ENCODE measurements at regions not wholly inside any gene's neighbourhood (a gene's known extent, or its start where the extent isn't known, plus 50 kb on each side); places are given as distances from the start of the nearest gene placed in this dataset.

DNA sequence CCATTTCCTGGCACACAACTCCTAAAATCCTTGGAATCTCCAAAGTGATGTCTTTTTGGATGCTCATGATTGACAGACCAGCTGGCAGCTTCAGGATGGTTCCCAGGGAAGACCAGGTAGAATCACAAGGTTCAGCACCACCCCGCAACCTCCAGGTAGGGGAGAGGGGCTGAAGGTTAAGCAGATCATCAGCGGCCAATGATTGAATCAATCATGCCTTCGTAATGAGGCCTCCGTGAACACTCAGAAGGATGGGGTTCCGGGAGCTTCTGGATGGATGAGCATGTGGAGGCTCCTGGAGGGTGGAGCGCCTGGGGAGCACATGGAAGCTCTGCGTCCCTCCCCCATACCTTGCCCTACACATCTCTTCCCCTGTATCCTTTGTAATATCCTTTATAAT, 185.9 kb downstream of the SEC14L1 start:
- peaks cover 8 to 63% (median 47%) of the 10 kb centered on the region in 9 donors for H3K4me1 ChIP-seq
- no peaks in the 10 kb centered on the region for H3K27me3 ChIP-seq
- intact Hi-C loops (cut with DNase I): loop anchor here in 2 of 10 donors (10.0 kb wide), 2 partner anchors 98 to 108 kb away; no protein-coding TSS in a partner anchor

DNA sequence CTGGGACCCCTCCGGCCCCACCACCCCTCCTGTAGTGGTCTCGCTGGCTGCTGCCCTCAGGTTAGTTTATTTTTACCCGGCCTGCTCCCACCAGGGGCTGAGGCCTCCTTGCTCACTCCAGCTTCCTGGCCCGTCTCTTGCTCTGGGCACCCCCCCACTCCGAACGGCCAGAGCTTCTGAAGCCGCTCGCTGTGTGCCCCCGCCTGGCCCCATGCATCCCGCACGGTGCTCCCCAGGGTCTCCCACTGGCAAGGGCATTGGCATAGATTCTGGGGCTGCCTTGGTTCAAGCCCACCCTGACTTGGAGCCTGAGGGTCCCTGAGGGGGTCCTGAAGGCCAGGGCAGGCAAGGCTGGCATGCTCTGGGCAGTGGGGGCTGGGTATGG, 186.4 kb downstream of the SEC14L1 start:
- Histone ChIP-seq H3K4me1 (peaks cover 8 to 63% (median 47%) of the 10 kb centered on the region in 9 donors), H3K9me3 (no peaks in the 10 kb centered on the region), H3K36me3 (no peaks in the 10 kb centered on the region), H3K4me3 (no peak overlapping the region), H3K27ac (no peak overlapping the region), H3K27me3 (no peaks in the 10 kb centered on the region)
- TF ChIP-seq, protein P1, sequence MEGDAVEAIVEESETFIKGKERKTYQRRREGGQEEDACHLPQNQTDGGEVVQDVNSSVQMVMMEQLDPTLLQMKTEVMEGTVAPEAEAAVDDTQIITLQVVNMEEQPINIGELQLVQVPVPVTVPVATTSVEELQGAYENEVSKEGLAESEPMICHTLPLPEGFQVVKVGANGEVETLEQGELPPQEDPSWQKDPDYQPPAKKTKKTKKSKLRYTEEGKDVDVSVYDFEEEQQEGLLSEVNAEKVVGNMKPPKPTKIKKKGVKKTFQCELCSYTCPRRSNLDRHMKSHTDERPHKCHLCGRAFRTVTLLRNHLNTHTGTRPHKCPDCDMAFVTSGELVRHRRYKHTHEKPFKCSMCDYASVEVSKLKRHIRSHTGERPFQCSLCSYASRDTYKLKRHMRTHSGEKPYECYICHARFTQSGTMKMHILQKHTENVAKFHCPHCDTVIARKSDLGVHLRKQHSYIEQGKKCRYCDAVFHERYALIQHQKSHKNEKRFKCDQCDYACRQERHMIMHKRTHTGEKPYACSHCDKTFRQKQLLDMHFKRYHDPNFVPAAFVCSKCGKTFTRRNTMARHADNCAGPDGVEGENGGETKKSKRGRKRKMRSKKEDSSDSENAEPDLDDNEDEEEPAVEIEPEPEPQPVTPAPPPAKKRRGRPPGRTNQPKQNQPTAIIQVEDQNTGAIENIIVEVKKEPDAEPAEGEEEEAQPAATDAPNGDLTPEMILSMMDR (IDR thresholded peaks at IDR 0.05): no peak
- intact Hi-C loops (cut with DNase I): loop anchor here in 2 of 10 donors (10.0 kb wide), 2 partner anchors 98 to 108 kb away; no protein-coding TSS in a partner anchor
- DNase-seq: no peak
- no peak for ATAC-seq
- WGBS, 2 donors: 92 to 96% methylated on average over 11 of the region's 11 CpGs

More for the DNA sequence above, 185.9 kb downstream of the SEC14L1 start:
- TF ChIP-seq, protein P1 (IDR thresholded peaks at IDR 0.05): no peak
- DNase-seq (no peak), ATAC-seq (no peak)
- H3K36me3 ChIP-seq: no peaks in the 10 kb centered on the region
- H3K9me3 ChIP-seq: no peaks in the 10 kb centered on the region
- no peak overlapping the region for H3K4me3 ChIP-seq
- 96 to 99% methylated on average over 7 of the region's 7 CpGs for WGBS, 2 donors
- H3K27ac ChIP-seq: peak overlapping the region in 2 of 10 donors; percentile 84 to 86

DNA sequence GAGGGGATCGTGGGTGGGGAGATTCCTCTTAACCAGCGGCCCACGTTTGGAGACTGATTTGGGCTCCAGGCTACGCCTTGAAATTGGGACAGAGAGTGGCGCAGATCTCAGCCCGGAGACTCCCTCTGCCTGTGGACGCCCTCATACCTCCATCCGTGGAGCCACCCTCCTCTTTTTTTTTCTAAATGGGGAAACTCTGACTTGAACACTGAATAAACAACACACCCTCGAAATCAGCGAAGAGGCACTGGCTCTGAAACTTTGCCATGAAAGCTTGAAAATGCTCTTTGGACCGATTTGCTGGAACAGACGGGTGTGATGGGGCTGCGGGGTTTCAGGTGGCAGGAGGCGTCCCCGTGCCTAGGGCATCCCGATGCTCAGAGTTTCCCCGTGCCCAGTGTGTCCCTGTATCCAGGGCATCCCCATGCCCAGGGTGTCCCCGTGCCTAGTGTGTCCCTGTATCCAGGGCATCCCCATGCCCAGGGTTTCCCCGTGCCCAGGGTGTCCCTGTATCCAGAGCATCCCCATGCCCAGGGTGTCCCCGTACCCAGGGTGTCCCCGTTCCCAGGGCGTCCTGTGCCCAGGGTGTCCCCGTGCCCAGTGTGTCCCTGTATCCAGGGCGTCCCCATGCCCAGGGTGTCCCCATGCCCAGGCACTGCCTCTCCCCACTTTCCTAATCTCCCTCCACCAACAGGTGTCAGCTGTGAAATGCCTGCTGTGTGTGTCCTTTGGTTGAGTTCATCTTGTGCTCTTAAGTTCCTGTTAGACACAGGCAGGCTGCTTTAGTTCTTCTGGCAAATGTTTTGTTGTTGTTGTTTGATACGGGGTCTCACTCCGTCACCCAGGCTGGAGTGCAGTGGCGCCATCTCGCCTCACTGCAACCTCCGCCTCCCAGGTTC, 187.0 kb downstream of the SEC14L1 start:
- TF ChIP-seq, protein P1 (IDR thresholded peaks at IDR 0.05): no peak
- Histone ChIP-seq H3K27me3 (no peaks in the 10 kb centered on the region), H3K4me1 (peaks cover 4 to 63% (median 42%) of the 10 kb centered on the region in 9 donors), H3K4me3 (no peak overlapping the region), H3K36me3 (no peaks in the 10 kb centered on the region), H3K9me3 (peaks cover 0 to 4% (median 0%) of the 10 kb centered on the region in 11 donors), H3K27ac (no peak overlapping the region)
- DNase-seq: no peak
- no peak for ATAC-seq
- WGBS, 2 donors: 93 to 94% methylated on average over 29 of the region's 29 CpGs
- intact Hi-C loops (cut with DNase I): loop anchor here in 2 of 10 donors (10.0 kb wide), 2 partner anchors 97 to 107 kb away; no protein-coding TSS in a partner anchor

DNA sequence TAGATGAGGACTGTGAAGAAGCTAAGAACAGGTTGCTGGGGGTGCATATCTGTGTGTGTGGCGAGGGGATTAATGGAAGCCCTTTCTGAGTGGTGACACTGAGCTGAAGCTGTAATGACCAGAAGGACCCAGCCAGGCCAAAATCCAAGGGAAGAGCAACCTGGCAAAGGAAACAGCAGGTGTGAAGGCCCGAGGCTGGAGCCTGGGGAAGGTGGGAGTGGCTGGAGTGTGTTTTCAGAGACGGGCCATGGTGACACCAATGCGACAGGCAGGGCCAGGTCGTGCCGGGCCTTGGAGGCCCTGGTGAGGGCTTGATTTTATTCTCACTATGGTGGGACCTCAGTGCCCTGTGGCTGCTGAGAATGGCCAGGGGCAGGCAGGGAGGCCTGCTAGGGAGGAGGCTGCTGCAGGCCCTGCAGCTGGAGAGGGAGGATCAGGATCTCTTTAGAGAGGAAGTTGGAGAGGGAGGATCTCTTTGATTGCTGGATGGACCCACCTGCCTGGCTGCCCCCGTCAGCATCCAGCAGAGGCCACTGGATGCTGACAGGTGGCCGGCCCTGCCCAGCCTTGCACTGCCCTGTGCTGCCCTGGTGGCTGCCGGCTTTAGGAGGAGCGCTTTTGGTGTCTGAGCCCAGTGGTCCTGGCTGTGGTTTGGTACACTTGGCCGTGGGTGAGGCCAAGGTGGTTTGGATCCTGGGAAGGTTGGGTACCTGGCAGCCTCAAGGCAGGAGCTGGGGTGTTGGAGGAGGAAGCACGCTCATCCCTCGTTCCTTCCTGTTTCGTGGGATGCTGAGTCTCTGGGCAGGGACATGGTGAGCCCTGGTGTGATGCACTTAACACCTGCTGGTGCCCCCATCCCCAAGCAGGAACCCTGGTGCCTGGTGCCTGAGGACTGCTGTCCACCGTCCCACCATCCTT, 188.3 kb downstream of the SEC14L1 start:
- Histone ChIP-seq H3K4me3 (no peak overlapping the region), H3K27me3 (no peaks in the 10 kb centered on the region), H3K9me3 (peaks cover 0 to 5% (median 0%) of the 10 kb centered on the region in 11 donors), H3K27ac (no peak overlapping the region), H3K4me1 (peaks cover 0 to 63% (median 29%) of the 10 kb centered on the region in 9 donors), H3K36me3 (no peaks in the 10 kb centered on the region)
- no peak for ATAC-seq
- TF ChIP-seq, protein P1 (IDR thresholded peaks at IDR 0.05): no peak
- DNase-seq: peak in 1 of 2 donors; percentile 2
- intact Hi-C loops (cut with DNase I): loop anchor here in 2 of 10 donors (10.0 kb wide), 2 partner anchors 96 to 106 kb away; no protein-coding TSS in a partner anchor
- 89 to 91% methylated on average over 15 of the region's 15 CpGs for WGBS, 2 donors
